GM18502 (cell line): ENCODE measurements at regions not wholly inside any gene's neighbourhood (a gene's known extent, or its start where the extent isn't known, plus 50 kb on each side); places are given as distances from the start of the nearest gene placed in this dataset.

Experiments used
- ATAC-seq: cut with Tn5 transposase; IDR thresholded peaks from one replicate; pipeline ENCODE4 v1.9.1; 2021; ENCODE audit warnings: mild to moderate bottlenecking; ENCODE audit not compliant: unreplicated experiment, poor library complexity

DNA sequence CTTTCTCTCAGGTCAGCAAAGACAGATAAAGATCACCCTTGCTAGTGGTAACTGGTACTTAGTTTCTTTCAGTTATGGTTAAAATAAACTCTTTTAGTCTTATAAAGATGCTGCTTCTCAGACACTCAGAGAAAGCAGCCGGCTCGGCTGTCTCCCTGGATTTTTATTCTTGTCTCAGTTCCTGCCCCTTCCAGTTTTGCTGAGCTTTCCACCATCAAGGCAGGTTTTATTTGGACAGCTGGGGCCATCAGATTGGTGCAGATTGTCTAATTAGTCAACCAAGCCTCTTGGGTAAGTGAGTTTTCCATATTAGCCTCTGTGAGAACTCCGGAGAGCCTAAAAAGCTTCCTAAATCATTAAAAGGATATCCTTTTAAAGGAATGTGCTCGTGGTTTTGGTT lies 130.8 kb upstream of the BMP4 start:
- ATAC-seq, result no peak

DNA sequence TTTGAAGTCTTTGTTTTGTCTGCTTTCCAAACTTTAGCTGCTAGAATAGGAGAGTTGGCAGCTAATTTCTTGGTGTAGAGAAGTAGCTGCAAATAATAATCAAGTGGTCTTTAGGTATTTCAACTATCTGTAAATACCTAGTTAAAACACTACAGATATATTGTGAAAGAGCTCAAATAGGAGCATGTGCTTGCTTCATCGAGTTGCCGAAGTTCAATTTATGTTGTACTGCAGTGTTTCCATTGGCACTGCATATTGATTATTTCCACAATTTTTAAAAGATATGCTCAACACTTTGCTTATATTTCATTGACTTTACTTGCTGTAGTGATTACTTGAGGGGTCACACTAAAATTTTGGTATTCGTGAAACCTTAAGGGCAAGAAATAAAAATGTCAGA lies 131.6 kb upstream of the BMP4 start:
- ATAC-seq, result no peak

DNA sequence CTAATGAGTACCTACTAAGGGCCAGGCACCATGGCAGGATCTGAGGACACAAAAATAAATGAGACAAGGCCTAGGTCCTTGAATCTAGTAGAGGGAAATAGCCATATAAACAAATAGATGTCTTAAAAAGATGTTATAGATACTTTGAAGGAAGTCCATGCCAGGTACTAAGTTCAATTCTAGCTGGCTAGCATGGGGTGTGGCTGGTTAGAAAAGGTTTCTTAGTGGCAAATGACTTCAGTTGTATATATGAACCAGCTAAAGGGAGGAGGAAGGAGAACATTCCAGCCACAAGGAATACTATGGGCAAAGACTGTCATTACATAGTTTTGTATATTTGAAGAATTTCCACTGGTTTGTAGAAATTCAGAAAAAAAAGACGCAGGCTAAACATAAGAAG lies 133.6 kb upstream of the BMP4 start:
- no peak for ATAC-seq

DNA sequence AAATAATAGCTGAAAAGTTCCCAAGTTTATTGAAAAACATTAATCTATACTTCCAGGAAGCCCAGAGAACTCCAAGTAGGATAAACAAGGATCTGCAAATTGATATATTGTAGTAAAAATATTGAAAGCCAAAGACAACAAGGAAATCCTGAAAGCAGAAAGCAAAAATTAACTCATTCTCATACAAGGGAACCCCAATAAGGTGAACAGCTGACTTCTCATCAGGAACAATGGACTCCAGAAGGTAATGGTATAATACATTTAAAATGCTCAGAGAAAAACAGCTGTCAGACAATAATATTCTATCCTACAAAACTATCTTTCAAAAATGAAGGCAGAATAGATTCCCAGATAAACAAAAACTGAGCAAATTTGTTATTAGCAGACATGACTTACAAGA lies 138.1 kb upstream of the BMP4 start:
- no peak for ATAC-seq

DNA sequence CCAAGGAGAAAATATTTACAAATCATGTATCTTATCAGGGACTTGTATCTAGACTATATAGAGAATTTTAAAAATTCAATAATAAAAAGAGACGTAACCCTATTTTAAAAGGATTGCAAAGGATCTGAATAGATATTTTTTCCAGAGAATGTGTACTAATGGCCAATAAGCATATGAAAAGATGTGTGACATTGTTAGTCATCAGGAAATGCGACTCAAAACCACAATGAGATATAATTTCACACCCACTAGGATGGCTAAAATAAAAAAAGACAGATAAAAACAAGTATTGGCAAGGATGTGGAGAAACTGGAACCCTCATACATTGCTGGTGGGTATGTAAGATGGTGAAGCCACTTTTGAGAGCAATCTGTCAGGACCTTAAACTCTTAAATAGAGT lies 141.9 kb upstream of the BMP4 start:
- no peak for ATAC-seq

DNA sequence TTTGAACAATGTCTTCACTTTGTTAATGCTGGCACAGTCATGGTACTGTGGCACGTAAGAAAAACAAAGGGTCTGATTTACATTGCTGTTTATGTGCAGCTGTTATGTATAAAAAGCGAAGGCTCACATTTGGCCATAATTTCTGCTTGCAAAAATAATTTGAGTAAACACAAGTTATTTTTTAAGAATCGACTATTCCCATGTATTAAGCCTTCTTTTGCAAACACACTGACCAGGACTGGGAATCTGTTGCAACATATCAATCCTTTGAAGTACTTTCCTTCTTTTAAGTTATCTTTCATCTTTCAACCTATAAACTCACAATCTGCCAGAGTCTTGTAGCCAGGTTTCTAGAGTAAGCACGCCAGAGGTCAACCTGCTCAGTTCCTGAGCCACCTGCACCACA lies 145.4 kb upstream of the BMP4 start:
- no peak for ATAC-seq

DNA sequence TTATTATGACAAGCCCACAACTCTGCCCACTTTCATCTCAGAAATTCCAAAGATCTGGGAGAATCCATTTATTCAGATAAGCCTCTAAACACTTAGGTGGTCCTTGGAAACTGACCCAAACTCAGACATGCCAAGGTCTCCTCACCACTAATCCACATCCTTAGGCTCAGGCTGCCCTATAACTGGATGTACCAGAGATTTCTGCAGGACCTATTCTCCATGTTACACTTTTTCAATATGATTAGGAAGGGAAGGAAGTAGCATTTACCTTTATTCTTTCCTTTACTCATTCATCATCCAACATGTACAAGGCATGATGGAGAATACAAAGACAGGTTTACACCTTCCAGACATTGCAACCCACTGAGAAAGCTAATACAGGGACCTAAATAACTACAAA lies 145.9 kb upstream of the BMP4 start:
- ATAC-seq, result no peak

DNA sequence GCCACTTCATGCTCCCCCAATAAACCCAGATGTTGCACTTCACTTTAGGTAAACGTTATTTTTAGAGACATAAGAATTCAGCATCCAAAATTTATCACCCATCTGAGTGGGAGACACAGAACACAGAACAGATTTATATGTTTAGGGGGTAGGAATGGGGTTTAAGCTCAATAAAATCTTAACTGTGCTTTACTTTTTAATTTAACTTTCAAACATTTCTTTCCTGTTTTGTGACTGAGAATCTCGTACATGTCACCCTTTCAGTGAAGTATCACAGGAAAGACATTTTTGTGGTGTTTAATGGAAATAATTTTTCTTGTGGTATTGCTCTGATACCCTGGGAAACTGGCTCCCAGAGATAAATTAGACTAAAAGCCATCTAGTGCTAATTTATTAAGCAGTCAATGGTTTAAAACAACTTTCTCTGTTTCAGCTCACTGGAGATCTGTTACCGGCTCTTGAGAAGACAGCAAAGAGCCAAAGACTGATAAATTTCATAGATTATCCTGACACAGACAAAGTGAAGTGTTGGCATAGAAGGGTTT lies 148.0 kb upstream of the BMP4 start:
- ATAC-seq, result no peak

DNA sequence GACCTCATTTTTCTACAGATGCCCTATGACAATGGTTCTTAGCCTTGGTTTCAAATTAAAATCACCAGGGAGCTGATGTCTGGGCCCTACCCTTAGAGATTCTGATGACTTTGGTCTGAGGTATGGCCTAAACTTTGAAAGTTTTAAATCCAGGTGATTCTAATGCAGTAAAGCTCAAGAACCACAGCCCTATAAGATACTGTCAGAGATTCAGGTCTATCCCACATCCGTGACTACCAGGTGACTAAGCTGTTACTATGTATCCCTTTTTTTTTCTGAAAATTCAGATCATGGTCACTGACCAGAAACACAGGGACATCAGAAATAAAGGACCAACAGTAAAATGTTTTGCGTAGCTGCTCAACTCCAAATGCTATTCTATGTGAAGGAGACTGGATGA lies 148.8 kb upstream of the BMP4 start:
- no peak for ATAC-seq

DNA sequence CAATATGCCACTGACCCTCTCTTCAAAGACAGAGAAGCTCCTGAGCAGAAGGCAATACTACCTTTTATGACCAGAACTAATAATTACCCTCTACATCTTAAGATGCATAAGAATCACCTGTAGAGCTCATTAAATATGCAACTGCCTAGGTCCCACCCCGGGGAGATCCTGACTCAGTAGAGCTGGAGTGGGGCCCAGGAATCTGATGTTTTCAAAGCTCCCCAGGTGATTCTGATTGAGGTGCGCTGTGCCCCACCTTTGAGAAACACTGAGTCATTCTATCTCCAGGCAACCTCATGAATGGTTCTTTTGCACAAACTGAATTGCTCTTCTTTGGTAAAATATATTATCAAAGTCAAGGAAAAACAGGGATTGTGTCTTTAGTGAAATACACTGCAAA lies 149.3 kb upstream of the BMP4 start:
- no peak for ATAC-seq

DNA sequence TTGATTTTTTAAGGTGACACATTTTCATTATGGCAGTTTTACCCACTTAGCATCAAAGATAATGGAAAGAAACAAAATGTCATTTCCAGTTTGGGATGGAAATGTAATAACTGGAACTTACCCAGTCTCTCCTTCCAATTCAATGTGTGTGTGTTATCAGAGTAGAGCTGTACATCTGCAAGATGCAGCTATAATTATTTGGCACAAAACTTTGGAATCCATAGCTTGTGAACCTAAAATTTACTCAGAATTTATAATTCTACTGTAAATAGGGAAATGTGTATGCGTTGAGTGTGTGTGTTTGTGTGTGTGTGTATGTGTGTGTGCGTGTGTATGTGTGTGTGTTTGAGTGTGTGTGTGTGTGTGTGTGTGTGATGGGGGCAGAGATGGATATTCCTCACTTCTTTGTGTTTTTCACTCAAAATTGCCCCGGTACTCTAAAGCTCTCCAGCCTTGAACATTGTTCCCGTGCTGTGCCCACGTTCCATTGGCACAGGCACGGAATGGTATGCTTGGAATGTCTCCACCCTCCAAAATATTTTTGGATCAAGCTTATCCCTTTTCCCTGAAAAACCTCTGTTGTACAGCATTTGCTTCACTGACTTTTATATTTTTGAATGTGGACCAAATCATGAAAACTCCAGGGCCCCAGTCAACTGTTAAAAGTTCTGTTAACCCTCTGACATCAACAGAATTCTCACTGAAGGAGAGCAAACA lies 150.2 kb upstream of the BMP4 start:
- ATAC-seq, result no peak

DNA sequence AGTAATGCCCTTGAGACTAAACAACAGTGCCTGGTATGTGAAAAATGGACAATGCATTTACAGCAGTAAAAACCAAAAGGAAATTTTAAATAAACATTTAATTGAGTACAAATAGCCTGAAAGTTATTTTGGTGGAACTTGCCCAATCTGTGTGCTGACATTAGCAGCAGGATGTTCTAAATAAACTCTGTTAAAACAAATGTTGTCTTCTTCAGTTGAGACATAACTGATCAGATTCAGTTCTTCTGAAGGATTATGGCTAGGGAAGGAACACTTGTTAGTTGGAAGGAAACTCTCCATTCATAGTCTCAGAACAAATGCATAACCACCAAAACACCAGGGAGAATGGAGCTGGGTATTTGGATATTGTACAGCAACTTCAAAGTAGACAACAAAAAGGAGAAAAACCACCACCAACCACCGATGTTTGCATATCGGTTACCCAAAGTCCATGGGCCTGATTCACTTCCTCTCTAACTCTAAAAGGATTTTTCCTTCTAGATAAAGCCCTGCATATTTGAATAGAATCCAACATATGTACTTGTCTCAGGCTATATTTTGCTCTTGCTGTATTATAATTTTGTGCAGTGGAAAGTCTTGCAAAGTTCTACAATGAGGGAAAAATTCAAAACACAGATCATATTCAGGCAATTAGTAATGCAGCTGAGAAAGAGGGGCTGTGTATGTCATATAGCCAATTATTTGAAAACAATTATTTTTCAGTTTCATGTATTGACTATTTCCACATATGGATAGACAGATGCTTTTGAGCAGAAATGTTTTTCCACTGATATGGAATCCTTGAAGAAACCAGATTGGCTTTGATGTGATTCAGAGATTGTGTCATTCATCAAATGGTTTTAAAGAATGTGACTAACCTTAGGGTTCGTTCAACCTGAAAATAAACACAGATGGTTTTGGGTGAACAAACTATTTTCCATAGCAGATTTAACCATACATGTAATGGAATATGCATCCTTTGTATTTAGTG lies 152.2 kb upstream of the BMP4 start:
- ATAC-seq, result no peak

DNA sequence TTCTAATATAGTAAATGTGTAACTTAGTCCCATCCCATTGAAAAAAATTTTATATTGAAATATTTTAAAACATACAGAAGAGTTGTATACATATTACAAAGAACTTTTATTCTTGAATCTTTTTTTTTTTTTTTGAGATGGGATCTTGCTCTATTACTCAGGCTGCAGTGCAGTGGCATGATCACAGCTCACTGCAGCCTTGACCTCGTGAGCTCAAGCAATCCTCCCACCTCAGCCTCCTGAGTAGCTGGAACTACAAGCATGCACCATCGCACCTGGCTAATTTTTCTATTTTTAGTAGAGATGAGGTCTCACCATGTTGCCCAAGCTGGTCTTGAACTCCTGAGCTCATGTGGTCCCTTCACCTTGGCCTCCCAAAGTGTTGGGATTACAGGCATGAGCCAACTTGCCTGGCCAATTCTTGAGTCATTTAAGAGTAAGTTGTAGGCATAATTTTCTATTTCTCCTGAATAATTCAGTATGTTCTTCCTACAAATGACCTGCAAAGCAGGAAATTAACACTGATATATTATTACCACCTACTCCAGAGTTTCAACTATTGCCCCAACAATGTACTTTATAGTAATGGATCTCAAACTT lies 153.0 kb upstream of the BMP4 start:
- ATAC-seq, result no peak

DNA sequence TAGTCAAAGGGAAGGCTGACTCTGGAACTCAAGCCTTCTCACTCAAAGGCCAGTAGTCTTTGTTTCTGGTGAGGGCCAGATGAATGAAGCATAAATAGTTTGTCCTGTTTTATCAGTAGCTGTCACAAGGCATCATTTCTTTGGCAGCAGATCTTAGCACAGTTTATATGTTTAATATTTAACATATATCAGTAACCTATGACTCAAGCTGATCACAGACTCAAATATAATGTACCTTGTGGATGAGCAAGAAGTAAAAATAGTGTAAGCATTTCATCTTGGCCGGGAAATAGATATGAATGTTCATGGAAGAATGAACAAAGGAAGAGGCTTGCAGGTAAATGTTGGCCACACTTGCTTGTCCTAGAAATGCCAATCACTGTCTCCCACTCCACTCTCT lies 158.3 kb upstream of the BMP4 start:
- ATAC-seq, result no peak

DNA sequence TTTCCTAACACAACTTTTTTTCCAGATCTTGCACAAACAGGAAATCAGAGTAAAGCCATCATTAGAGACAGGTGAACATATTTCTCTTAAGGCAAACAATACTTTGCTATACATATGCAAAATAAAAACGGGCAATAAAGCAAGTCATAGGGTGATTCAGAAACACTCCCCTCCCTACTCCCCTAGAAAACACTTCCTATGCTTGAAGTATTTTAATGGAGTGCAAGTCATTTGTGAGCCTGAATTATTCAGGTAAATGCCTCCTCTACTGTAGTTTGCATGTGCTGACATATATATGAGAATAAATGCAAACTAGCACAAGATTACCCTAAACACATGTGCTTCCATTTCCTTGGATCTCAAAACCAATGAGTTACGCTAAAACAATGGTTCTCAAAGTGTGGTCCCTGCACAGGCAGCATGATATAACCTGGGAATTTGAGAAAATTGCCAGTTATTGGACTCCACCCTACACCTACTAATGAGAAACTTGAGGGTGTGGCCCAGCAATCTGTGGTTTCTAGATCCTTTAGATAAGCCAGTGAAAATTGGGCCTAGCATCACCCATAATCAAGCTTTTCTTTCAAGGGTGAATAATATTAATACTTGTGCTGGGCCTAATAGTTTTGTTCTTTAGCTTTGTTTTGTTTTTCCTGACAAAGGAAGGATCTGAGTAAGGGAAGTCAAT lies 159.7 kb upstream of the BMP4 start:
- ATAC-seq, result no peak

DNA sequence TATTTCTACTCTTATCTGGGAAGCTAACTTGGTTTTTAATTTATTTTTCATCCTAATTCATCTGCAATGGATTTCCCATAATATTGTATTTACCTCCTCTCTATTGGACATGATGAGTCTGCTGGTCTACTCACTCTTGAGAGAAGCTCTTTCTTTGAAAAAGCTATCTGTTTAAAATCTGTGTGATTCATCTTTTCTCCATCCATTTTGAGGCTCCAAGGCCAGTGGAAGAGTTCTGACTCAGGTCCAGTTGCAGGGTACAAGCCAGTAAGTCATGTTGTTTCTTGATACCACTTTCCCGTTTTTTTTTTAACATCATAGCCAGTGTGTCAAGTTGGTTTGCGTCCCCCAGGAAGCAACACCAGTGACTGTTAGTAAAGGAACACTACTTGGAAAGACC lies 160.3 kb upstream of the BMP4 start:
- no peak for ATAC-seq

DNA sequence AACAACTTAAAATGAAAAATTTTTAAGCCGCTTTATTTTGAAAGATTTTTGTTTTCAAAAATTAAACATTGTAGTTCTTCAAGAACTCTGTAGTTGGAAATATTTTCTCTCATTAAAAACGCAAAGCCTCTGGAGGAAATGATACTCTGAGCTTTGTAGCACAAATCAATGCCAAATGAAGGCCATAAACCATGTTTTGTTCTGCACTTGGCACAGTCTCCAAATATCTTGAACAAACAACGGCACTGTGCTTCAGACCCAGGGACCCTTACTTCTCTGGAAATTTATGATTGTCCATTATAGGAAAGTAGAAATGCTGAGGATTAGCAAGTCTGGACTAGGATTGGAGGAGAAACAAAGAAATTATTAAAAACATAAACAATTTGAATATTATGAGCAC lies 160.8 kb upstream of the BMP4 start:
- ATAC-seq, result no peak

DNA sequence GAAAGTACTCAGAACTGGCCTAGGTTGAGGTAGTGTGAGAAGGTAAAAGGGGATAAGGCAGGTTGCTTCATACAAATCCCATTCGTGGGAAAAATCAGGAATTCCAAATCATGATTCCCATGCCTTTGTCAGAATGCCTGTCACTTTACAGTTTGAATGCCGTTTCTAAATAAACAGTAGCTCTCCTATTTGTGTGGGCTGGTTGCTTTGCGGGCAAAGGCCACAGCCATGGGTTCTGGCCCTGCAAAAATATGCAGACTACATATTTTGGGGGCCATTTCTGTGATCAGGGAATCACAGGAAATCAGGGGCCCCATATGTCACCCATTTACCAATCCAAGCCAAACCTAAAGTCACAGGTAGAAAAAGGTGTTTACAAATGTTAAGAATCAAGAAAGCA lies 161.3 kb upstream of the BMP4 start:
- ATAC-seq, result no peak

DNA sequence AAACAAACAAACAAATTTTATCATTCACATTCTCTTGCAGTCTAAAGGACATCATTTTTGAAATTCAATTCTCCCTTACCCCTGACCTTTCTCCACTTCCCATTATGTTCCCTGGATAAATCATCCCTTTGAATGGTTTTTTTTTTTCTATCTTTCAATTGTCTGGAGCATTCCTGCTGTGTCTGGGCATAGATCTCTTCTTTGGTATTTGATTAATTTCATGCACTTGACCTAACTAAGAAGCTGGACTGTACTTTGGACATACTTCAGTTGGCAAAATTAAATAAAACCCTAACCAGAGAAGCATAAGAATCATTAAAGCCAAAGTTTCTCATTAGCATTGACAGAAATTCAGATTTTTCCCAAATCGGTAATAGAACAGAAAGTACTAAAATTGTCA lies 163.6 kb upstream of the BMP4 start:
- no peak for ATAC-seq

DNA sequence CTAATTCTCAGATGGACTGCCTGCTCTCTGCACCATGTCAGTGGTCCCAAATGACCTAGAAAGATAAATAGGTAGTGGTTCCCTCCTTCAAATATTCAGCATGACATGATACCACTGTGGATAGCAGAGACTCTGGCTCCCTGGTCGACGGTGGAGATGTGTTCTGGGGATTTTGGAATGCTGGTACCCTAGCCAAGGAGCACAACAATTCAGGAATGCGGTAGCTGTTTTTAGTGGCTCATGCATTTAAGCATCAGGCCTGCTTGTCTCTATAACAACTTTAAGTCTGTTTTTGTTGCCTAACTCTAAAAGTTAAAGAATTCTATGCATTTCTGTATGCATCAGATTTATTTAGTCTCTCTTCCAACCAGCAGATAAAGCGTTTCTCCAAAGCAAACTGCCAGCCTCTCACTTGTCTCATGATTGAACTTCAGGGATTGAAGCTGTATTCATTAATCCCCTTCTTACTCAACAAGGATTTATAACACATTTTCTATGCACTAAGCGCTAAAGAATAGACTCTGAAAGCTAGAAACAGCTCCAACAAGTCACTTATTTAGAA lies 164.9 kb upstream of the BMP4 start:
- no peak for ATAC-seq
